GM12872 (cell line): ENCODE measurements at regions not wholly inside any gene's neighbourhood (a gene's known extent, or its start where the extent isn't known, plus 50 kb on each side); places are given as distances from the start of the nearest gene placed in this dataset.

Experiments used
- CTCF ChIP-seq: IDR thresholded peaks from 3 replicates; pipeline ENCODE4 v1.5.1; 2011; ENCODE audit warnings: low read depth, mild to moderate bottlenecking, low read length, moderate library complexity; ENCODE audit not compliant: insufficient read depth

GRCh38 chr17:77749321-77749751 lies 209.2 kb upstream of the TNRC6C start:
- TF ChIP-seq CTCF, result no peak

- no peak for TF ChIP-seq CTCF
These were observed 208.5 kb upstream of the TNRC6C start for GRCh38 chr17:77749989-77750388.

GRCh38 chr17:77750427-77751043 lies 208.0 kb upstream of the TNRC6C start:
- TF ChIP-seq CTCF, result no peak

GRCh38 chr17:77753246-77753645 lies 205.3 kb upstream of the TNRC6C start:
- TF ChIP-seq CTCF, result no peak

- no peak for TF ChIP-seq CTCF
These were observed 204.7 kb upstream of the TNRC6C start for GRCh38 chr17:77753691-77754245.

- no peak for TF ChIP-seq CTCF
These were observed 203.5 kb upstream of the TNRC6C start for GRCh38 chr17:77754956-77755355.

- no peak for TF ChIP-seq CTCF
These were observed 203.0 kb upstream of the TNRC6C start for GRCh38 chr17:77755410-77755963.
